WTC11 (cell line): ENCODE measurements at regions not wholly inside any gene's neighbourhood (a gene's known extent, or its start where the extent isn't known, plus 50 kb on each side); places are given as distances from the start of the nearest gene placed in this dataset.

ENCODE experiments used
- ATAC-seq: fragments of 200-7000 bp; cut with Tn5 transposase; 2 replicates; pipeline ENCODE4 v1.10.0; 2021; ENCODE audit warnings: mild to moderate bottlenecking, moderate library complexity
- CTCF ChIA-PET: fragments of 300-600 bp; sonication (Branson Sonifier 250); formaldehyde crosslinking; loops from one replicate; lab custom pipeline; 2021; ENCODE audit warnings: antibody characterized with exemption; lab: Charles Lee
- POLR2A ChIA-PET: fragments of 350-600 bp; sonication (Branson Sonifier 250); formaldehyde crosslinking; loops from one replicate; lab custom pipeline; 2021; ENCODE audit warnings: antibody characterized with exemption; lab: Charles Lee
- DNase-seq: peaks from one replicate; pipeline ENCODE4 v3.0.0; 2021; ENCODE audit warnings: low spot score
- H3K27ac Mint-ChIP-seq: 2 replicates; pipeline ENCODE4 v1.8.0; 2021; ENCODE audit warnings: mixed read lengths
- H3K27me3 Mint-ChIP-seq: 2 replicates; pipeline ENCODE4 v1.8.0; 2021; ENCODE audit warnings: low read depth, mild to moderate bottlenecking, moderate library complexity, mixed read lengths
- H3K36me3 Mint-ChIP-seq: 2 replicates; pipeline ENCODE4 v1.8.0; 2021; ENCODE audit warnings: mixed read lengths
- H3K4me1 Mint-ChIP-seq: 2 replicates; pipeline ENCODE4 v1.8.0; 2022; ENCODE audit warnings: mixed read lengths
- H3K4me3 Mint-ChIP-seq: 2 replicates; pipeline ENCODE4 v1.8.0; 2021; ENCODE audit warnings: mild to moderate bottlenecking, moderate library complexity, mixed read lengths
- H3K9me3 Mint-ChIP-seq: 2 replicates; pipeline ENCODE4 v1.8.0; 2021; ENCODE audit warnings: mixed read lengths
- ARID4B ChIP-seq: sonication (generic); formaldehyde crosslinking; IDR thresholded peaks from 2 replicates; pipeline ENCODE4 v1.8.0; 2023; ENCODE audit warnings: missing genetic modification reagents, mild to moderate bottlenecking, borderline replicate concordance
- ATF1 ChIP-seq: sonication (generic); formaldehyde crosslinking; IDR thresholded peaks from 2 replicates; pipeline ENCODE4 v1.8.1; 2023; ENCODE audit warnings: mild to moderate bottlenecking, moderate library complexity, missing genetic modification reagents
- ATF3 ChIP-seq: sonication (generic); formaldehyde crosslinking; conservative IDR thresholded peaks from 2 replicates; pipeline ENCODE4 v1.8.1; 2022; ENCODE audit warnings: mild to moderate bottlenecking, missing genetic modification reagents
- CDX4 ChIP-seq: fragments of 250-450 bp; sonication (Bioruptor Pico); IDR thresholded peaks from 2 replicates; pipeline ENCODE4 v1.9.0; 2021; ENCODE audit warnings: moderate library complexity, mild to moderate bottlenecking, inconsistent platforms, borderline replicate concordance
- CREM ChIP-seq: sonication (generic); formaldehyde crosslinking; IDR thresholded peaks from 2 replicates; pipeline ENCODE4 v1.8.1; 2022; ENCODE audit warnings: mild to moderate bottlenecking, missing genetic modification reagents, moderate library complexity
- EMX1 ChIP-seq: fragments of 250-450 bp; sonication (Bioruptor Pico); IDR thresholded peaks from 2 replicates; pipeline ENCODE4 v1.8.0; 2021; ENCODE audit warnings: mild to moderate bottlenecking
- ESRRA ChIP-seq: sonication (generic); formaldehyde crosslinking; IDR thresholded peaks from 2 replicates; pipeline ENCODE4 v1.8.1; 2022; ENCODE audit warnings: mild to moderate bottlenecking, missing genetic modification reagents, borderline replicate concordance
- HMGA2 ChIP-seq: fragments of 250-450 bp; sonication (Bioruptor Pico); IDR thresholded peaks from 2 replicates; pipeline ENCODE4 v1.4.0; 2021; ENCODE audit warnings: mild to moderate bottlenecking, moderate library complexity
- MAX ChIP-seq: sonication (generic); formaldehyde crosslinking; IDR thresholded peaks from 2 replicates; pipeline ENCODE4 v1.8.0; 2022; ENCODE audit warnings: mild to moderate bottlenecking, missing genetic modification reagents
- RORB ChIP-seq: fragments of 250-450 bp; sonication (Bioruptor Pico); IDR thresholded peaks from 2 replicates; pipeline ENCODE4 v1.9.0; 2021; ENCODE audit warnings: mild to moderate bottlenecking
- SMAD3 ChIP-seq: sonication (generic); formaldehyde crosslinking; IDR thresholded peaks from 2 replicates; pipeline ENCODE4 v1.8.0; 2022; ENCODE audit warnings: missing genetic modification reagents, mild to moderate bottlenecking, borderline replicate concordance
- USF1 ChIP-seq: sonication (generic); formaldehyde crosslinking; IDR thresholded peaks from 2 replicates; pipeline ENCODE4 v1.8.0; 2022; ENCODE audit warnings: mild to moderate bottlenecking, missing genetic modification reagents
- USF2 ChIP-seq: sonication (generic); formaldehyde crosslinking; IDR thresholded peaks from 2 replicates; pipeline ENCODE4 v1.8.1; 2023; ENCODE audit warnings: mild to moderate bottlenecking, missing genetic modification reagents, moderate library complexity
- ZNF281 ChIP-seq: sonication (generic); formaldehyde crosslinking; IDR thresholded peaks from 2 replicates; pipeline ENCODE4 v1.8.0; 2023; ENCODE audit warnings: mild to moderate bottlenecking, missing genetic modification reagents
- ZNF396 ChIP-seq: fragments of 250-450 bp; sonication (Bioruptor Pico); IDR thresholded peaks from 2 replicates; pipeline ENCODE4 v1.8.0; 2021; ENCODE audit warnings: mild to moderate bottlenecking, moderate library complexity, borderline replicate concordance
- ZNF416 ChIP-seq: fragments of 250-450 bp; sonication (Bioruptor Pico); IDR thresholded peaks from 2 replicates; pipeline ENCODE4 v1.9.0; 2021; ENCODE audit warnings: mild to moderate bottlenecking, inconsistent platforms
- ZNF425 ChIP-seq: fragments of 250-450 bp; sonication (Bioruptor Pico); conservative IDR thresholded peaks from 2 replicates; pipeline ENCODE4 v1.9.0; 2021; ENCODE audit warnings: mild to moderate bottlenecking

GRCh38 chr7:13153742-13154141, 466.3 kb downstream of the ARL4A start:
- H3K36me3 Mint-ChIP-seq: no peaks in the 10 kb centered on the region
- DNase-seq: no peak

GRCh38 chr7:13155188-13155587, 467.8 kb downstream of the ARL4A start:
- H3K27me3 Mint-ChIP-seq: no peaks in the 10 kb centered on the region
- H3K4me1 Mint-ChIP-seq: 0 out of 2 replicates have a peak, but pooled peaks cover 7% of the 10 kb centered on the region
- no peaks in the 10 kb centered on the region for H3K36me3 Mint-ChIP-seq
- CTCF ChIA-PET: interaction anchor here (0.6 to 1.7 kb wide), 2 partner anchors 27 to 88 kb away, joined by 3 to 4 read pairs; no protein-coding TSS in a partner anchor
- H3K9me3 Mint-ChIP-seq: no peaks in the 10 kb centered on the region
- POLR2A ChIA-PET: interaction anchor here (0.7 kb wide), 1 partner anchor 468 kb away, joined by 3 read pairs; the partner anchor contains the start of gene ARL4A
- no peak overlapping the region for H3K4me3 Mint-ChIP-seq
- no peak for DNase-seq
- H3K27ac Mint-ChIP-seq: no peak overlapping the region
- ATAC-seq: no peak
- TF ChIP-seq ZNF396 (CRISPR knock-in tag) (no peak), ATF3 (CRISPR knock-in tag) (no peak), ZNF281 (CRISPR knock-in tag) (no peak), EMX1 (no peak), SMAD3 (CRISPR knock-in tag) (no peak), ZNF425 (CRISPR knock-in tag) (no peak), CREM (CRISPR knock-in tag) (no peak), RORB (CRISPR knock-in tag) (no peak)

More at GRCh38 chr7:13153742-13154141, 466.3 kb downstream of the ARL4A start:
- H3K27me3 Mint-ChIP-seq: no peaks in the 10 kb centered on the region
- TF ChIP-seq MAX (no peak), ATF1 (CRISPR knock-in tag) (no peak), CDX4 (CRISPR knock-in tag) (no peak), ESRRA (CRISPR knock-in tag) (no peak), USF1 (CRISPR knock-in tag) (no peak), HMGA2 (no peak), USF2 (CRISPR knock-in tag) (no peak), ZNF416 (CRISPR knock-in tag) (no peak), ARID4B (CRISPR knock-in tag) (no peak)
- ChIA-PET CTCF (interaction anchor here (1.7 kb wide), 1 partner anchor 87 kb away, joined by 3 read pairs; no protein-coding TSS in a partner anchor), POLR2A (no interaction called here)
- H3K4me1 Mint-ChIP-seq: 0 out of 2 replicates have a peak, but pooled peaks cover 3% of the 10 kb centered on the region
- ATAC-seq: no peak
- H3K4me3 Mint-ChIP-seq: no peak overlapping the region
- H3K9me3 Mint-ChIP-seq: no peaks in the 10 kb centered on the region
- H3K27ac Mint-ChIP-seq: no peak overlapping the region
